GM12892 (cell line): ENCODE measurements at regions not wholly inside any gene's neighbourhood (a gene's known extent, or its start where the extent isn't known, plus 50 kb on each side); places are given as distances from the start of the nearest gene placed in this dataset.

Experiments
- DNase-seq: peaks from one replicate; pipeline ENCODE4 v3.0.0; 2011; ENCODE audit not compliant: insufficient read length
- FAIRE-seq: peaks from 2 replicates; lab custom pipeline; 2011; peaks lifted over from hg19 to GRCh38; lab: Jason Lieb, UNC
- POLR2A ChIP-seq: IDR thresholded peaks from 2 replicates; pipeline ENCODE4 v1.6.1; 2011; ENCODE audit warnings: low read depth, low read length, control low read depth
- POLR2AphosphoS5 ChIP-seq: IDR thresholded peaks from 2 replicates; pipeline ENCODE4 v1.6.1; 2011; ENCODE audit warnings: low read depth, low read length, control low read depth
- TAF1 ChIP-seq: IDR thresholded peaks from 2 replicates; pipeline ENCODE4 v1.6.1; 2011; ENCODE audit warnings: low read depth, mild to moderate bottlenecking, control low read depth, low read length, borderline replicate concordance

DNA sequence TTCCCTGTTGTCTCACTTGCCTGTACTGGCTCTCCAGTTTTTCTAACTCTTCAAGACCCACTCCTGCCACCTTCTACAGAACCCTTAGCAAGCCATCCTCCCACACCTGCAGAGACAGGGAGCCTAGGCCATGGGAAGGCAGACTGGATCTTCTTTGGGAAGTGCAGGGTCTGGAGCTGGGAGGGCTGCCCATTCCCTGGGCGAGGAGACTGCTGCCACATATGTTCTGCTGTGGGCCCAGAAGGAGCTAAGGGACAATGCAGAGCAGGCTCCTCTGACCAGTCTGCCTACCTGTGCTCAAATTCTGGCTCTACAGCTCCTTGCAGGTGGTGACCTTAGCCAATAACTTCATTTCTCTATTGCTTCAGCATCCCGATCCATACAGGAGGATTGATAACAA lies 152.1 kb upstream of the CELF4 start:
- no peak for FAIRE-seq
- no peak for TF ChIP-seq POLR2AphosphoS5
- no peak for TF ChIP-seq POLR2A
- no peak for TF ChIP-seq TAF1
- no peak for DNase-seq

DNA sequence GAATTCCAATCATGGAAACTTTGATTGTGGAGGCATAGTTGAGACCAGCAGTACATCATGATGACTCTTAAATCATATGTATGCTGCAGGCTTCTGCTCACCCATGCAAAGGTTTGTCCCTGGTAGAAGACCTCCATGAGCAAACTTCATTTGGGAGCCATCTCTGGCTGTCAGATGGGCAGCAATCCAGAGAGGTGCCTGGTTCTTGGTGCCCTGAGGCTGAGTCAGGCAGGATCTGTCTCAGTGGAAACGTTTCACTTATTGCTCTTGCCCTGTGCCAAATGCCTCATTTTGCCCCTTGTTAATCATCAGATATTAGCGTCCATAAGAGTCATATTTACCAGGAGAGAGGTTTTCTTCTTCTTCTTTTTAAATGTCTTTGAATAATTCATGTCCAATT lies 151.5 kb upstream of the CELF4 start:
- no peak for DNase-seq
- TF ChIP-seq POLR2A: no peak
- FAIRE-seq: no peak

DNA sequence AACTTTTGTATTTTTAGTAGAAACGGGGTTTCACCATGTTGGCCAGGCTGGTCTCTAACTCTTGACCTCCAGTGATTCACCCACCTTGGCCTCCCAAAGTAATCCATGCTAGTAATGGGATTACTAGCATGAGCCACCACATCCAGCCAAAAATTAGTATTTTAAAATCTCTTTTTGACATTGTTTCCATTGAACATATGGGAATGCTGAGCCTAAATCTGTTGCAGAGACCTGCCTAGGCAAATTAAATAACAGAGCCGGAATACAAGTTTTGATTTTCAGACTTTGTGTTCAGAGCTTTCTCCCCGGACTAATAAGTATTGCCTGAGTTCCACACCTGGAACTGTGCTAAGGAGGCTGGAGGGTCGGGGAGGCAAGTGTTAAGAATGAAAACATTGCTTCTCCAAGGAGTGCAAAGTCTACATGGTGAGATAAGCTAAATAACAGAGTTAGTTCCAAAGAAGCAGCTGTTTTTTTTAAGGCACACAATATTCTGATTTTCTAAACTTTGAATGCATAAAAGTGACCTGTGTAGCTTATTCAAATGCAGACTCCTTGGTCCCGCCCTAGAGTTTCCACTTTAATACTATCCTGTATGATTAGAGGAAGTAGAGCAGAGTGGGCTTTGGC lies 150.6 kb upstream of the CELF4 start:
- TF ChIP-seq POLR2A (no peak), POLR2AphosphoS5 (no peak), TAF1 (no peak)
- FAIRE-seq (no peak), DNase-seq (no peak)

DNA sequence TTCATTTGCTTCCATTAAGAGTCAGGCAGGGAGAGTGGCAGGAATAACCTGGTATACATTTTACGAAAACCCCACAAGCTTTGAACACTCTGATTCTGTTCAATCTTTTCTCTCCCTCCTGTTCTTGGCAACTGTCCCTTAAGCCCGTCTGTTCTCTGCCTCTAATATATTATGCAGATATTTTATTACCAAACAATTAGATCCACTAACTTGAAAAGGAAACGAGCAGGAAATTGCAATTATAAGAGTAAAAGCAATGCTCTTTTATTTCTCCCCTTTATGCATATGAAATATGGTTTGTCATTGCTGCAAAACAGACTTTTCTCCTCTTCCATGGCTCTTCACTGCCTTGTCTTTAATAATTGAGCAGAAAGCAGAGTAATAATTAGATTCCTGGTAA lies 149.1 kb upstream of the CELF4 start:
- no peak for DNase-seq
- FAIRE-seq: no peak
- TF ChIP-seq POLR2A: no peak
- no peak for TF ChIP-seq TAF1
- no peak for TF ChIP-seq POLR2AphosphoS5

DNA sequence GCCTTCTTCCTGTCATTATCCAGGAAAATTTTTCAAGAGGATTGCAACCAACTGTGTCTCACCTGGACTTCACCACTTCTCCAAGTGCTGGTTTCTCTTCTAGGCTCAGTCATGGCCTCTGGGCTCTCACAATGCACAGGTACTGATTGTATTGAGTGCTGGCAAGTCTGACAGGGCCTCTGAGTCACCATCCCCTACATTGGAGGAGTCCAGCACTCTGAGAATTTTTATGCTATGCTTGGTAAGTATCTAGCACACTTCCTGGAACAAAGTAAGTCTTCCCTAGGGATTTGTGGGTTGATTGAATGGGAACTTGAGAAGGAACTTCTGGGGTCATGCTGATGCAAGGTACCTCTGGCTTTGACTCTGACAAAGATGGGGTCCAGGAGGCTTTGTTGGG lies 147.2 kb upstream of the CELF4 start:
- no peak for FAIRE-seq
- no peak for DNase-seq
- no peak for TF ChIP-seq POLR2A
- no peak for TF ChIP-seq TAF1
- TF ChIP-seq POLR2AphosphoS5: no peak

DNA sequence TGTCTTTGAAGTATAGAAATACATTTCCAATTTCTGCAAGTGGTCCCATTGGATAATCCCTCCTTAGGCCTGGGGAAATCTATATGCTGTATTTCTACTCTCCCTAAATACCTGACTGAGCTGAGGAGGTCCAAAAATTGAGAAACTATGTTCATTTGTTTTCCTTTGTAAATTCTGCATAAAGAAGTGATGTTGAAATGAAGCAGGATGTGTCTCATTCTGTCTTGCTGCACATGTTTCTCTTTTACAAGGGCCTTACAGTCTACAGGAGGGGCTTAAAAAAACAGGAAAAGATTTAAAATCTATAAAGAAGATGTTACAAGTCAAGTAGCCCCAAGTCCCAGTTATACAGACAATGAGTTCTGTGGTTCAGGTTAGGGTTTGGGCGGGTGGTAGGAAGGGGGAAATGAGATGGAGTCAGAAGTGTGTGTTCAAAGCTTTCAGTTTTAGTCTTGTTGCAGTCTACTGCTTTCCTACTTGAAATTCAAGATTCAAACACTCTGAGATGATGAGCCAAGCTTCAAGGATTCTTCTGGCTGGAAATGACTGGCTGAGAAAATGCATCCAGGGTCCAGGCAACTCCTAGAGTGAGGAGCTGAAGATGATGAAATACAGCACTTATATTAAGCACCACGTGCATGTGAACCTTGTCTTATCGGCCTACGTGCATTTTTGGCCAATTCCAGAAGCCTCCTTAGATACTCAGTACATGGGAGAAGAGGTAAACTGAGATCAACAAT lies 146.3 kb upstream of the CELF4 start:
- no peak for DNase-seq
- no peak for FAIRE-seq
- TF ChIP-seq POLR2AphosphoS5 (no peak), POLR2A (no peak), TAF1 (no peak)

DNA sequence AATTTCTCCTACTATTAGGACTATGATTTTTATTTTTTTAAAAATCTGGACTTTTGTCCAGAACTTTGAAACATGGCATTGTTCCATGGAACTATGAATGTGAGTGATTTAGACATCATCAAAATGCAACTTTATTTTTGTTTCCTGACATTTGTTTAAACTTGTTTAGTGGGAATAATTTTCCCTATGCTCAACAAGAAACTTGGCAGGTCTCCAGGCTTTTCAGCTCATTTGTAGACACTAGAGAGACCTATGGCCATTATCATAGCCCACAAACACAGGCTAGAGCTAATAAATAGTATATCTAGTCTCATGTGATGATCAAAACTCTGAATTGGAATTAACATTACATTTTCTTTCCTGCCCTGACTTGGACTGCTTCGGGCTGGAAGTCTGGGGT lies 145.1 kb upstream of the CELF4 start:
- TF ChIP-seq TAF1 (no peak), POLR2AphosphoS5 (no peak), POLR2A (no peak)
- no peak for DNase-seq
- FAIRE-seq: no peak

DNA sequence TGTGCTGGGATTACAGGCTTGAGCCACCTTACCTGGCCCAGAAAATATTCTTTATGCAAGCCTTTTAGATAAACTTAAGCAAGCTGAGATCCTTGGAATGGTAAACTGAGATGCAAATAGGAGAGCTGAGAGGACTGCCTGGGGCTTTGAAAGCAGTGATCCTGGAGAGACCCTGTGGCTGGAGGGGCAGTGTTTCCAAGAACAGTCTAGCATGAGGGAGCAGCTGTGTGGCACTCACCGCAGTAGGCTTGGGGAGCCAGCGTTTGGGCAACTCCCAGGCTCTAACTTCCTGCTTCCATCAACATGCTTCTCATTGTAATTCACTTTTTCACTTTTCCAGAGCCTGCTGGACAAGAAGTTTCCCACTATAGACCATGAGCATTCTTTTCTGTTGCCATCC lies 144.1 kb upstream of the CELF4 start:
- TF ChIP-seq POLR2A (no peak), TAF1 (no peak), POLR2AphosphoS5 (no peak)
- DNase-seq (no peak), FAIRE-seq (no peak)

DNA sequence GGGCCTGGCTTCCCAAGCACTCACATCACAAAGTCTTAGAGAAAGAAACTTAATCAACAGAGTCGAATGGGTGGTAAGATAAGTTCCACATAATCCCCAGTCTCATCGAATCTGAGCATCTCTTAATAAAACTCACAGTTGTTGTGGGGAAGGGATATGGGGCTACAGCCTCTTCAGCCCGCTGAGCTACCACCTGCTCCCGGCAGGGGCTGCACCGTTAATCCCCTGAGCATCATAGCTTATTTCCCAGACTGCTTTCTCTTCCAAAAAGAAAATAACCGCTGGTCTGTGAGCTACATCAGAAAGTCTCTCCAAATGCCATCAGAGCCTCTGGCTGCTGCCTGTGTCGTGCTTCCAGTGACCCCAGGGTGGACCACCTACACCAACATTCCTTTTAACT lies 139.4 kb upstream of the CELF4 start:
- DNase-seq: no peak
- TF ChIP-seq POLR2AphosphoS5: no peak
- no peak for FAIRE-seq

DNA sequence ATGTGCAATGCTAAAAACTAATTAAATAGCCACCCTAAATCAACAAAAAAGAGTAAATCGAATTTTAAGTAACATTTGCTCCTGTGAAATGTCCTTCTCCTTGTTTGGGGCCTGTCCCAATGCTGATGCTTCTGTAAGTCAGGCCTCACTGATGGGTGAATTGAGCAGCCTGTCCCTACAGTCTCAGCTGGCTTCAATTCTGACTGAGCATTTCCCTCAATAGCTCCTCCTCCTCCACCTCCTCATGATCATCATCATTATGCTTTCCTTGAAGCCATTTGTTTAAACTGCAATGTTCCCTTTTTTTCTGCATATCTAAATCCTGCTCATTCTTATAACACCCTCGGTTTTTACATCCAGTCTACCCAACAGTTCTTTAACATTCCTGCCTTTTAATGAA lies 137.2 kb upstream of the CELF4 start:
- TF ChIP-seq TAF1 (no peak), POLR2A (no peak), POLR2AphosphoS5 (no peak)
- DNase-seq: no peak
- no peak for FAIRE-seq

DNA sequence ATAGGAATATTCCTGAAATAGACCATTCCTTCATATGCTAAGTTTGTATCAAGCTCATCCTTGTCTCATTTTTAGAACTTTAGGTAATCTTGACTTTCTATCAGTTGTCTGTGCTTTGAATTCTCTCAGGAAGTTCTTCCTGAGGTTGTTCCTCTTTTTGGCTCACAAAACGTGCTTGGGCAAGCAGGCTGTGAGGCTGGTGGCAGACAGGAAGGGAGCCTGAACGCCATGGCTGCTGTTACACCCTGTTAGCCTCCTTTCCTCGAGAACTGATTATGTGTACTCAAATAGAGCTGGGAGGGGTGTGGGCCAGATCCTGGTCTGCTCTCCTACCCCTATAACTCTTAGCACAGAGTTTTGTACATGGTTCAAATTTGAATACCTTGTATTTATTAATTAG lies 136.4 kb upstream of the CELF4 start:
- FAIRE-seq (no peak), DNase-seq (no peak)
- TF ChIP-seq POLR2A: no peak
- no peak for TF ChIP-seq POLR2AphosphoS5

DNA sequence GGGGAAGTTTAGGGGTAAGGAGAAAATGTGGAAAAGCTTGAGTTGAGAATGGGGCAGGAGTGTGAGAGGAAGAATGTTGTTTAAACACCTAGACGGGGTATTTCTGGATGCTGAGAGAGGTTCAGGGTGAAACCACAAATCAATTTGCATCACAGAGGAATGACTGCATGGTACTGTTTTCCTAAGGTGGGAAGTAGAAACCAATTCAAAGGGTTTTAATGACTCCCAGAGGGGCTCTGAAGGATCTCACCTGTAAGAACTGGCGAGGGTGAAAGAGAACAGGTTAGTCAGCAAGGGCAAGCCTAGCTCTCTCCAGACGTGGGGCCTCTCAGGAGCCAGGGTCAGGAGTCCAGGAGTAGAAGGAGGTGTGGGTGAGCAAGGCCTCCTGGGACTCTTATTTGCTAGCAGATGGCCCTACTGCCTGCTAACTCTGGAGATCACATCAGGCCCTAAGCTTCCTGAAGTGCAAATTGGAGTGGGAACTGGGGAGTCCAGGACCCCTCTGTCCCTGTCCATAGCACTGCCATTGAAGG lies 133.0 kb upstream of the CELF4 start:
- TF ChIP-seq POLR2A (no peak), TAF1 (no peak), POLR2AphosphoS5 (no peak)
- FAIRE-seq (no peak), DNase-seq (no peak)
